ENCODE measurements at regions not wholly inside any gene's neighbourhood (a gene's known extent, or its start where the extent isn't known, plus 50 kb on each side); places are given as distances from the start of the nearest gene placed in this dataset.
"Not testable (repeated sequence)": the region's sequence is repeated elsewhere in the genome, so short reads cannot be mapped to it uniquely, and the experiment has no call there.

- TF ChIP-seq CTCF (IDR thresholded peaks at IDR 0.05; ENCODE audit: control insufficient read depth, extremely low read depth, insufficient read depth): no peak
- no peak for DNase-seq (ENCODE audit: low read depth)
Observed at GRCh38 chr15:59817053-59817452, 127.9 kb upstream of the BNIP2 start.

GRCh38 chr15:59814409-59814808, 125.3 kb upstream of the BNIP2 start:
- no peak for DNase-seq (ENCODE audit: low read depth)
- H3K4me3 ChIP-seq (ENCODE audit: low read depth, low read length): no peak overlapping the region
- TF ChIP-seq CTCF (IDR thresholded peaks at IDR 0.05; ENCODE audit: control insufficient read depth, extremely low read depth, insufficient read depth): no peak

More at GRCh38 chr15:59817053-59817452, 127.9 kb upstream of the BNIP2 start:
- no peak overlapping the region for H3K4me3 ChIP-seq (ENCODE audit: low read depth, low read length)

GRCh38 chr15:59812889-59813288, 123.8 kb upstream of the BNIP2 start:
- no peak for TF ChIP-seq CTCF (IDR thresholded peaks at IDR 0.05; ENCODE audit: control insufficient read depth, extremely low read depth, insufficient read depth)
- no peak for DNase-seq (ENCODE audit: low read depth)
- no peak overlapping the region for H3K4me3 ChIP-seq (ENCODE audit: low read depth, low read length)

- no peak overlapping the region for H3K4me3 ChIP-seq (ENCODE audit: low read depth, low read length)
- TF ChIP-seq CTCF (IDR thresholded peaks at IDR 0.05; ENCODE audit: control insufficient read depth, extremely low read depth, insufficient read depth): no peak
- no peak for DNase-seq (ENCODE audit: low read depth)
Observed at GRCh38 chr15:59812250-59812870, 123.2 kb upstream of the BNIP2 start.

- H3K4me3 ChIP-seq (ENCODE audit: low read depth, low read length); DNase-seq (ENCODE audit: low read depth): not testable (repeated sequence)
Observed at GRCh38 chr15:59803293-59803966, 114.3 kb upstream of the BNIP2 start.

- H3K4me3 ChIP-seq (ENCODE audit: low read depth, low read length): no peak overlapping the region
- no peak for DNase-seq (ENCODE audit: low read depth)
- no peak for TF ChIP-seq CTCF (IDR thresholded peaks at IDR 0.05; ENCODE audit: control insufficient read depth, extremely low read depth, insufficient read depth)
Observed at GRCh38 chr15:59801649-59802048, 112.5 kb upstream of the BNIP2 start.

- no peak overlapping the region for H3K4me3 ChIP-seq (ENCODE audit: low read depth, low read length)
- TF ChIP-seq CTCF (IDR thresholded peaks at IDR 0.05; ENCODE audit: control insufficient read depth, extremely low read depth, insufficient read depth): no peak
Observed at GRCh38 chr15:59798605-59798917, 109.4 kb upstream of the BNIP2 start.

More at GRCh38 chr15:59798605-59798917, 109.4 kb upstream of the BNIP2 start:
- DNase-seq (ENCODE audit: low read depth): no peak
